H1 (cell line): ENCODE measurements at regions not wholly inside any gene's neighbourhood (a gene's known extent, or its start where the extent isn't known, plus 50 kb on each side); places are given as distances from the start of the nearest gene placed in this dataset.

Source experiments
- CTCF ChIA-PET: fragments of 300-600 bp; sonication (Branson Sonifier 250); formaldehyde crosslinking; loops from one replicate; lab custom pipeline; 2021; ENCODE audit not compliant: partially characterized antibody; lab: Charles Lee
- POLR2A ChIA-PET: fragments of 300-600 bp; sonication (Branson Sonifier 250); formaldehyde crosslinking; loops from one replicate; lab custom pipeline; 2021; ENCODE audit warnings: inconsistent platforms; ENCODE audit not compliant: partially characterized antibody; lab: Charles Lee
- DNase-seq, 2 experiments: peaks; one replicate each; pipeline versions ENCODE4 v3.0.0 to v3.0.0-alpha.2; 2010 to 2022; ENCODE audit warnings: low spot score in 2 of 2, low read depth in 1 of 2, mixed read lengths in 1 of 2
- FAIRE-seq: peaks from 2 replicates; lab custom pipeline; 2011; peaks lifted over from hg19 to GRCh38; lab: Jason Lieb, UNC
- H2AFZ ChIP-seq: 2 replicates; pipeline ENCODE4 v1.8.1; 2012; ENCODE audit warnings: low read length, inconsistent platforms
- H2AK5ac ChIP-seq: 2 replicates; pipeline ENCODE4 v1.6.1; 2013; ENCODE audit warnings: low read depth, low read length
- H2BK120ac ChIP-seq: replicated peaks from 2 replicates; pipeline ENCODE3; 2013; ENCODE audit warnings: low read depth, low read length, inconsistent platforms
- H2BK12ac ChIP-seq: 2 replicates; pipeline ENCODE4 v1.6.1; 2013; ENCODE audit warnings: low read depth, low read length
- H2BK15ac ChIP-seq: 2 replicates; pipeline ENCODE4 v1.6.1; 2013; ENCODE audit warnings: low read length
- H2BK20ac ChIP-seq: 2 replicates; pipeline ENCODE4 v1.6.1; 2013; ENCODE audit warnings: low read length
- H2BK5ac ChIP-seq: 2 replicates; pipeline ENCODE4 v1.6.1; 2013; ENCODE audit warnings: low read depth, low read length
- H3K14ac ChIP-seq: 2 replicates; pipeline ENCODE4 v1.6.1; 2013; ENCODE audit warnings: inconsistent platforms; ENCODE audit not compliant: insufficient read length
- H3K18ac ChIP-seq: 2 replicates; pipeline ENCODE4 v1.6.1; 2013; ENCODE audit warnings: low read length; ENCODE audit errors: extremely low read depth
- H3K23ac ChIP-seq: 2 replicates; pipeline ENCODE4 v1.6.1; 2013; ENCODE audit warnings: inconsistent platforms; ENCODE audit not compliant: insufficient read length
- H3K23me2 ChIP-seq: 2 replicates; pipeline ENCODE4 v1.6.1; 2013; ENCODE audit warnings: low read depth, low read length
- H3K27ac ChIP-seq: 2 replicates; pipeline ENCODE4 v1.6.1; 2011; ENCODE audit warnings: low read depth, low read length, inconsistent platforms
- H3K27me3 ChIP-seq, 4 experiments: replicated peaks in 1 of 4; 1 replicate in 1 of 4; 2 replicates in 3 of 4; pipeline versions ENCODE4 v1.6.1 to v1.8.1; 2011 to 2013; ENCODE audit warnings: low read length in 3 of 4, mild to moderate bottlenecking in 3 of 4, inconsistent platforms in 2 of 4, mixed read lengths in 2 of 4, moderate library complexity in 1 of 4; ENCODE audit not compliant: control insufficient read depth in 3 of 4, insufficient read depth in 3 of 4; ENCODE audit errors: extremely low read depth in 1 of 4
- H3K36me3 ChIP-seq, 4 experiments: 2 replicates each; pipeline versions ENCODE4 v1.6.1 to v1.8.1; 2011 to 2013; ENCODE audit warnings: mild to moderate bottlenecking in 4 of 4, low read length in 3 of 4, moderate library complexity in 2 of 4, control low read depth in 1 of 4, inconsistent platforms in 1 of 4; ENCODE audit not compliant: insufficient read depth in 4 of 4, control insufficient read depth in 2 of 4
- H3K4ac ChIP-seq: replicated peaks from 2 replicates; pipeline ENCODE3; 2013; ENCODE audit warnings: low read length, low read depth, mixed read lengths, inconsistent platforms; ENCODE audit not compliant: insufficient read length
- H3K4me1 ChIP-seq, 4 experiments: replicated peaks in 1 of 4; 1 replicate in 1 of 4; 2 replicates in 3 of 4; pipeline versions ENCODE4 v1.6.1 to v1.8.1; 2011 to 2013; ENCODE audit warnings: low read length in 3 of 4, inconsistent platforms in 2 of 4, mixed read lengths in 1 of 4; ENCODE audit not compliant: insufficient read depth in 4 of 4, control insufficient read depth in 3 of 4
- H3K4me2 ChIP-seq, 2 experiments: 2 replicates each; pipeline versions ENCODE4 v1.6.1 to v1.8.1; 2011 to 2013; ENCODE audit warnings: low read depth in 2 of 2, low read length in 2 of 2, control low read depth in 1 of 2, inconsistent platforms in 1 of 2, mild to moderate bottlenecking in 1 of 2; ENCODE audit not compliant: insufficient read depth in 1 of 2
- H3K4me3 ChIP-seq, 4 experiments: fragments of 200-600, 300-600 bp in 1 of 4; sonication (generic), shearing (Covaris generic), sonication (Bioruptor Twin) in 1 of 4; 2 replicates each; pipeline versions ENCODE4 v1.5.1 to v1.8.1; 2011 to 2016; ENCODE audit warnings: low read length in 4 of 4, low read depth in 3 of 4, control low read depth in 2 of 4, inconsistent platforms in 2 of 4, mild to moderate bottlenecking in 2 of 4, mixed read lengths in 1 of 4, moderate library complexity in 1 of 4; ENCODE audit not compliant: insufficient read depth in 2 of 4; ENCODE audit errors: extremely low read depth in 1 of 4
- H3K56ac ChIP-seq: replicated peaks from 2 replicates; pipeline ENCODE3; 2013; ENCODE audit warnings: low read depth, mild to moderate bottlenecking, mixed read lengths, low read length, inconsistent platforms; ENCODE audit not compliant: insufficient read length
- H3K79me1 ChIP-seq: 2 replicates; pipeline ENCODE4 v1.6.1; 2013; ENCODE audit warnings: low read depth, low read length, control low read depth
- H3K79me2 ChIP-seq, 2 experiments: 2 replicates each; pipeline versions ENCODE4 v1.6.1 to v1.8.1; 2012 to 2013; ENCODE audit warnings: low read length in 2 of 2, mild to moderate bottlenecking in 2 of 2, inconsistent platforms in 1 of 2; ENCODE audit not compliant: insufficient read depth in 2 of 2, control insufficient read depth in 1 of 2
- H3K9ac ChIP-seq, 4 experiments: replicated peaks in 1 of 4; 1 replicate in 1 of 4; 2 replicates in 3 of 4; pipeline versions ENCODE4 v1.6.1 to v1.8.1; 2011 to 2013; ENCODE audit warnings: low read depth in 3 of 4, low read length in 3 of 4, control low read depth in 2 of 4, mild to moderate bottlenecking in 2 of 4, moderate library complexity in 2 of 4, inconsistent platforms in 1 of 4; ENCODE audit errors: extremely low read depth in 1 of 4
- H3K9me3 ChIP-seq, 2 experiments: 2 replicates each; pipeline versions ENCODE4 v1.6.1 to v1.8.1; 2012 to 2013; ENCODE audit warnings: mild to moderate bottlenecking in 2 of 2, moderate library complexity in 2 of 2, control low read depth in 1 of 2, inconsistent platforms in 1 of 2, low read depth in 1 of 2, low read length in 1 of 2, mixed read lengths in 1 of 2; ENCODE audit not compliant: insufficient read depth in 2 of 2
- H4K20me1 ChIP-seq, 2 experiments: replicated peaks in 1 of 2; 2 replicates each; pipeline versions ENCODE3 to v1.8.1; 2011 to 2013; ENCODE audit warnings: inconsistent platforms in 2 of 2, low read length in 2 of 2, mild to moderate bottlenecking in 1 of 2; ENCODE audit not compliant: insufficient read depth in 2 of 2, control insufficient read depth in 1 of 2
- H4K5ac ChIP-seq: 2 replicates; pipeline ENCODE4 v1.6.1; 2013; ENCODE audit warnings: low read length, low read depth, mixed read lengths, inconsistent platforms; ENCODE audit not compliant: insufficient read length
- H4K8ac ChIP-seq: 2 replicates; pipeline ENCODE4 v1.8.0; 2013; ENCODE audit warnings: mild to moderate bottlenecking, moderate library complexity, low read length, inconsistent platforms; ENCODE audit not compliant: insufficient read depth; ENCODE audit errors: extremely low read depth
- H4K91ac ChIP-seq: replicated peaks from 2 replicates; pipeline ENCODE3; 2013; ENCODE audit warnings: low read length, mixed read lengths, inconsistent platforms; ENCODE audit not compliant: insufficient read length
- CEBPB ChIP-seq: IDR thresholded peaks from 2 replicates; pipeline ENCODE4 v1.6.1; 2012; ENCODE audit warnings: low read depth, low read length
- CREB1 ChIP-seq: IDR thresholded peaks from 2 replicates; pipeline ENCODE4 v1.6.1; 2012; ENCODE audit warnings: inconsistent platforms
- CTBP2 ChIP-seq: IDR thresholded peaks from 2 replicates; pipeline ENCODE4 v1.7.0; 2011; ENCODE audit warnings: borderline replicate concordance, mild to moderate bottlenecking, moderate library complexity, mixed read lengths, low read length; ENCODE audit not compliant: insufficient read depth, insufficient read length
- KDM1A ChIP-seq: fragments of 200-600, 300-600 bp; sonication (generic); IDR thresholded peaks from 2 replicates; pipeline ENCODE4 v1.7.1; 2016; ENCODE audit warnings: mild to moderate bottlenecking, low read length, borderline replicate concordance
- RAD21 ChIP-seq, 2 experiments: IDR thresholded peaks in 1 of 2; conservative IDR thresholded peaks in 1 of 2; 2 replicates each; pipeline ENCODE4 v1.6.1; 2011; ENCODE audit warnings: low read depth in 2 of 2, low read length in 2 of 2, improper control_type of control experiment in 1 of 2, inconsistent platforms in 1 of 2, mild to moderate bottlenecking in 1 of 2, moderate library complexity in 1 of 2
- RXRA ChIP-seq: IDR thresholded peaks from 2 replicates; pipeline ENCODE4 v1.6.1; 2011; ENCODE audit warnings: low read depth, mild to moderate bottlenecking, low read length, moderate library complexity; ENCODE audit not compliant: insufficient read depth
- USF2 ChIP-seq: IDR thresholded peaks from 2 replicates; pipeline ENCODE4 v1.6.1; 2011; ENCODE audit warnings: low read length, improper control_type of control experiment
- ZNF274 ChIP-seq: IDR thresholded peaks from 2 replicates; pipeline ENCODE4 v1.7.0; 2012; ENCODE audit warnings: low read length, borderline replicate concordance; ENCODE audit errors: extremely low read depth
- WGBS, 2 experiments: shearing (Covaris generic) in 1 of 2; methylation state at CpG; one replicate each; pipeline versions ENCODE4 v1.1.6 to v1.1.7; 2013 to 2015; ENCODE audit warnings: low lambda C conversion rate in 2 of 2, mixed read lengths in 2 of 2, inconsistent platforms in 1 of 2, low coverage in 1 of 2, missing lambda C conversion rate in 1 of 2; ENCODE audit not compliant: insufficient replicate concordance in 2 of 2, insufficient coverage in 1 of 2, insufficient read length in 1 of 2; ENCODE audit errors: extremely low coverage in 1 of 2, missing lambda C conversion rate in 1 of 2; 5-methylcytosine and 5-hydroxymethylcytosine counted together

GRCh38 chr7:131170440-131171271 lies 157.0 kb upstream of the MKLN1 start:
- Histone ChIP-seq H2BK120ac (no peak overlapping the region), H3K9me3 (no peaks in the 10 kb centered on the region), H2AK5ac (no peak overlapping the region), H2BK5ac (no peak overlapping the region), H4K20me1 (no peaks in the 10 kb centered on the region)
- POLR2A ChIA-PET = no interaction called here
- WGBS, 2 experiments = 93% methylated on average over 2 of the region's 2 CpGs; no CpG with 5 or more reads in 1 of the 2 experiments
- TF ChIP-seq CREB1 = no peak
- TF ChIP-seq USF2 = no peak
- TF ChIP-seq RAD21 (IDR thresholded peaks at IDR 0.05 in 1 of 2, conservative IDR thresholded peaks at IDR 0.05 in 1 of 2; ENCODE audit: low read depth in 2 of 2, low read length in 2 of 2) = 0 out of 4 replicates have a peak, but pooled peaks of 1 of the 2 experiments have one; percentile 1
- no peak for TF ChIP-seq ZNF274
- no peak for TF ChIP-seq CEBPB
- TF ChIP-seq RXRA = no peak
- no peak for TF ChIP-seq KDM1A
- no peak for TF ChIP-seq CTBP2
- TF ChIP-seq, all 59 proteins: peak for 1
- Histone ChIP-seq H3K18ac (no peak overlapping the region), H2BK15ac (no peak overlapping the region), H4K5ac (no peak overlapping the region), H4K91ac (no peak overlapping the region), H3K9ac (no peak overlapping the region; a peak in 1 of 7 replicates), H3K36me3 (no peaks in the 10 kb centered on the region), H3K4ac (no peak overlapping the region), H3K27ac (no peak overlapping the region), H3K23me2 (peaks cover 2% of the 10 kb centered on the region; the same call in 1 of the 2 replicates), H3K4me3 (no peak overlapping the region), H4K8ac (no peak overlapping the region), H3K79me1 (no peaks in the 10 kb centered on the region), H2BK20ac (no peak overlapping the region), H3K4me1 (no peaks in the 10 kb centered on the region), H3K79me2 (no peaks in the 10 kb centered on the region), H3K23ac (no peak overlapping the region), H3K27me3 (no peaks in the 10 kb centered on the region), H3K14ac (no peak overlapping the region), H3K56ac (no peak overlapping the region), H2AFZ (no peak overlapping the region), H3K4me2 (no peak overlapping the region), H2BK12ac (no peak overlapping the region)
- DNase-seq = peak in 1 of 2 experiments; percentile 19
- CTCF ChIA-PET = interaction anchor here (0.9 to 1.2 kb wide), 6 partner anchors 15 to 274 kb away, joined by 3 to 4 read pairs (median 3); no protein-coding TSS in a partner anchor
- FAIRE-seq = no peak
